ENCODE measurements at regions not wholly inside any gene's neighbourhood (a gene's known extent, or its start where the extent isn't known, plus 50 kb on each side); places are given as distances from the start of the nearest gene placed in this dataset.
"Not testable (repeated sequence)": the region's sequence is repeated elsewhere in the genome, so short reads cannot be mapped to it uniquely, and the experiment has no call there.

GRCh38 chr15:44848859-44849258, 107.6 kb upstream of the TERB2 start:
- in situ Hi-C loops (cut with HindIII; ENCODE audit: low sequenced_read_pairs) = not testable (repeated sequence)

GRCh38 chr15:44849701-44850403, 106.6 kb upstream of the TERB2 start:
- in situ Hi-C loops (cut with HindIII; ENCODE audit: low sequenced_read_pairs) = loop anchor here (5.0 kb wide), 1 partner anchor 177 kb away; no protein-coding TSS in a partner anchor

GRCh38 chr15:44853304-44853950, 103.1 kb upstream of the TERB2 start:
- in situ Hi-C loops (cut with HindIII; ENCODE audit: low sequenced_read_pairs) = loop anchor here (5.0 kb wide), 1 partner anchor 174 kb away; no protein-coding TSS in a partner anchor

GRCh38 chr15:44854696-44855095, 101.8 kb upstream of the TERB2 start:
- in situ Hi-C loops (cut with HindIII; ENCODE audit: low sequenced_read_pairs) = loop anchor here (5.0 kb wide), 1 partner anchor 173 kb away; no protein-coding TSS in a partner anchor

GRCh38 chr15:44856284-44856683, 100.2 kb upstream of the TERB2 start:
- in situ Hi-C loops (cut with HindIII; ENCODE audit: low sequenced_read_pairs) = not testable (repeated sequence)

- in situ Hi-C loops (cut with HindIII; ENCODE audit: low sequenced_read_pairs) = not testable (repeated sequence)
These were observed 99.2 kb upstream of the TERB2 start for GRCh38 chr15:44857164-44857710.

GRCh38 chr15:44859088-44859487, 97.4 kb upstream of the TERB2 start:
- in situ Hi-C loops (cut with HindIII; ENCODE audit: low sequenced_read_pairs) = not testable (repeated sequence)

- in situ Hi-C loops (cut with HindIII; ENCODE audit: low sequenced_read_pairs) = not testable (repeated sequence)
These were observed 96.3 kb upstream of the TERB2 start for GRCh38 chr15:44860168-44860567.

GRCh38 chr15:44861439-44861910, 95.0 kb upstream of the TERB2 start:
- in situ Hi-C loops (cut with HindIII; ENCODE audit: low sequenced_read_pairs) = no loop called here

- in situ Hi-C loops (cut with HindIII; ENCODE audit: low sequenced_read_pairs) = no loop called here
These were observed 94.6 kb upstream of the TERB2 start for GRCh38 chr15:44861917-44862316.

GRCh38 chr15:44862866-44863265, 93.6 kb upstream of the TERB2 start:
- in situ Hi-C loops (cut with HindIII; ENCODE audit: low sequenced_read_pairs) = not testable (repeated sequence)

GRCh38 chr15:44868100-44868499, 88.4 kb upstream of the TERB2 start:
- in situ Hi-C loops (cut with HindIII; ENCODE audit: low sequenced_read_pairs) = not testable (repeated sequence)

GRCh38 chr15:44870125-44870524, 86.4 kb upstream of the TERB2 start:
- in situ Hi-C loops (cut with HindIII; ENCODE audit: low sequenced_read_pairs) = not testable (repeated sequence)

GRCh38 chr15:44873103-44873502, 83.4 kb upstream of the TERB2 start:
- in situ Hi-C loops (cut with HindIII; ENCODE audit: low sequenced_read_pairs) = no loop called here

- in situ Hi-C loops (cut with HindIII; ENCODE audit: low sequenced_read_pairs) = no loop called here
These were observed 77.4 kb upstream of the TERB2 start for GRCh38 chr15:44879066-44879465.

GRCh38 chr15:44882499-44882968, 74.0 kb upstream of the TERB2 start:
- in situ Hi-C loops (cut with HindIII; ENCODE audit: low sequenced_read_pairs) = no loop called here

GRCh38 chr15:44883199-44883877, 73.1 kb upstream of the TERB2 start:
- in situ Hi-C loops (cut with HindIII; ENCODE audit: low sequenced_read_pairs) = no loop called here

GRCh38 chr15:44898890-44899651, 57.4 kb upstream of the TERB2 start:
- in situ Hi-C loops (cut with HindIII; ENCODE audit: low sequenced_read_pairs) = not testable (repeated sequence)

- in situ Hi-C loops (cut with HindIII; ENCODE audit: low sequenced_read_pairs) = not testable (repeated sequence)
These were observed 56.7 kb upstream of the TERB2 start for GRCh38 chr15:44899775-44900174.

GRCh38 chr15:44900796-44901195, 55.7 kb upstream of the TERB2 start:
- in situ Hi-C loops (cut with HindIII; ENCODE audit: low sequenced_read_pairs) = not testable (repeated sequence)
